ENCODE measurements at regions not wholly inside any gene's neighbourhood (a gene's known extent, or its start where the extent isn't known, plus 50 kb on each side); places are given as distances from the start of the nearest gene placed in this dataset.
A peak's percentile ranks its signal among the peaks of the same experiment; 100 is the strongest.

GRCh38 chr5:174252121-174252520 lies 206.6 kb downstream of the NSG2 start:
- DNase-seq (ENCODE audit: low spot score), result no peak
- no peaks in the 10 kb centered on the region for H3K27me3 Mint-ChIP-seq (ENCODE audit: unreplicated experiment)
- no peak overlapping the region for H3K4me3 Mint-ChIP-seq (ENCODE audit: unreplicated experiment)
- TF ChIP-seq CTCF (IDR thresholded peaks at IDR 0.05; ENCODE audit: unreplicated experiment), result no peak
- H3K4me1 Mint-ChIP-seq (ENCODE audit: unreplicated experiment), result no peaks in the 10 kb centered on the region
- H3K9me3 Mint-ChIP-seq (ENCODE audit: unreplicated experiment), result no peaks in the 10 kb centered on the region
- H3K36me3 Mint-ChIP-seq (ENCODE audit: low read depth, unreplicated experiment), result no peaks in the 10 kb centered on the region
- H3K27ac Mint-ChIP-seq (ENCODE audit: unreplicated experiment), result no peak overlapping the region

GRCh38 chr5:174259696-174260420 lies 214.4 kb downstream of the NSG2 start:
- Mint-ChIP-seq H3K36me3 (ENCODE audit: low read depth, unreplicated experiment) (peaks cover 4% of the 10 kb centered on the region), H3K27ac (ENCODE audit: unreplicated experiment) (peak overlapping the region; percentile 45), H3K4me1 (ENCODE audit: unreplicated experiment) (peaks cover 21% of the 10 kb centered on the region), H3K27me3 (ENCODE audit: unreplicated experiment) (no peaks in the 10 kb centered on the region), H3K4me3 (ENCODE audit: unreplicated experiment) (no peak overlapping the region), H3K9me3 (ENCODE audit: unreplicated experiment) (peaks cover 5% of the 10 kb centered on the region)
- no peak for DNase-seq (ENCODE audit: low spot score)
- TF ChIP-seq CTCF (IDR thresholded peaks at IDR 0.05; ENCODE audit: unreplicated experiment), result no peak

GRCh38 chr5:174271316-174271715 lies 225.8 kb downstream of the NSG2 start:
- H3K36me3 Mint-ChIP-seq (ENCODE audit: low read depth, unreplicated experiment), result no peaks in the 10 kb centered on the region
- no peaks in the 10 kb centered on the region for H3K27me3 Mint-ChIP-seq (ENCODE audit: unreplicated experiment)
- H3K27ac Mint-ChIP-seq (ENCODE audit: unreplicated experiment), result no peak overlapping the region
- H3K4me3 Mint-ChIP-seq (ENCODE audit: unreplicated experiment), result no peak overlapping the region
- no peak for TF ChIP-seq CTCF (IDR thresholded peaks at IDR 0.05; ENCODE audit: unreplicated experiment)
- DNase-seq (ENCODE audit: low spot score), result no peak
- no peaks in the 10 kb centered on the region for H3K9me3 Mint-ChIP-seq (ENCODE audit: unreplicated experiment)
- H3K4me1 Mint-ChIP-seq (ENCODE audit: unreplicated experiment), result no peaks in the 10 kb centered on the region

- no peak overlapping the region for H3K27ac Mint-ChIP-seq (ENCODE audit: unreplicated experiment)
- no peaks in the 10 kb centered on the region for H3K4me1 Mint-ChIP-seq (ENCODE audit: unreplicated experiment)
- H3K36me3 Mint-ChIP-seq (ENCODE audit: low read depth, unreplicated experiment), result no peaks in the 10 kb centered on the region
- no peak overlapping the region for H3K4me3 Mint-ChIP-seq (ENCODE audit: unreplicated experiment)
- H3K9me3 Mint-ChIP-seq (ENCODE audit: unreplicated experiment), result no peaks in the 10 kb centered on the region
- DNase-seq (ENCODE audit: low spot score), result no peak
- no peaks in the 10 kb centered on the region for H3K27me3 Mint-ChIP-seq (ENCODE audit: unreplicated experiment)
- TF ChIP-seq CTCF (IDR thresholded peaks at IDR 0.05; ENCODE audit: unreplicated experiment), result no peak
Measured at GRCh38 chr5:174272671-174273070, 227.2 kb downstream of the NSG2 start.

- Mint-ChIP-seq H3K4me3 (ENCODE audit: unreplicated experiment) (no peak overlapping the region), H3K36me3 (ENCODE audit: low read depth, unreplicated experiment) (no peaks in the 10 kb centered on the region), H3K27ac (ENCODE audit: unreplicated experiment) (no peak overlapping the region), H3K9me3 (ENCODE audit: unreplicated experiment) (no peaks in the 10 kb centered on the region), H3K4me1 (ENCODE audit: unreplicated experiment) (no peaks in the 10 kb centered on the region), H3K27me3 (ENCODE audit: unreplicated experiment) (no peaks in the 10 kb centered on the region)
- no peak for TF ChIP-seq CTCF (IDR thresholded peaks at IDR 0.05; ENCODE audit: unreplicated experiment)
- no peak for DNase-seq (ENCODE audit: low spot score)
Measured at GRCh38 chr5:174273325-174273724, 227.8 kb downstream of the NSG2 start.
